ENCODE measurements at regions not wholly inside any gene's neighbourhood (a gene's known extent, or its start where the extent isn't known, plus 50 kb on each side); places are given as distances from the start of the nearest gene placed in this dataset.

DNA sequence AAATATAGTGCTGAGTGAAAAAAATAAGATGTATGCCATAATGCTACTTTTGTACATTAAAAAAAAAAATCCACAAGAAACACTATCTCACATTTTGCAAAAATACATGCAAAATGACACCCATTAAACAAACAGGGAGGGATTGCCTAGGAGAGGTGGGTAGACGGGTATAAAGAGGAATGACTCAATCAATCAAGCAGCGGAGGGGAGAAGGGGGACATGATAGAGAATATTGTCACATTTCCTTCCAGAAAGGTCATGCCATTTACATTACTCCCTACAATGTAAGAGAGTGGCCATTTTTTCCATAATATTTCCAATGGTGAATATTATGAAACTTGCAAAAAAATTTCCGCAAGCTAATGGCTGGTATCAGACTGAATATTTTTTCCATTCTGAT lies 542.3 kb upstream of the TNP1 start:
- TF ChIP-seq TCF7L2 (IDR thresholded peaks at IDR 0.05; ENCODE audit: low read depth, low read length) (no peak), POLR2AphosphoS5 (IDR thresholded peaks at IDR 0.05; ENCODE audit: low read depth, low read length) (no peak), SIN3A (IDR thresholded peaks at IDR 0.05; ENCODE audit: borderline replicate concordance, insufficient read depth, low read depth, low read length) (no peak)
- TF ChIP-seq, protein P1, sequence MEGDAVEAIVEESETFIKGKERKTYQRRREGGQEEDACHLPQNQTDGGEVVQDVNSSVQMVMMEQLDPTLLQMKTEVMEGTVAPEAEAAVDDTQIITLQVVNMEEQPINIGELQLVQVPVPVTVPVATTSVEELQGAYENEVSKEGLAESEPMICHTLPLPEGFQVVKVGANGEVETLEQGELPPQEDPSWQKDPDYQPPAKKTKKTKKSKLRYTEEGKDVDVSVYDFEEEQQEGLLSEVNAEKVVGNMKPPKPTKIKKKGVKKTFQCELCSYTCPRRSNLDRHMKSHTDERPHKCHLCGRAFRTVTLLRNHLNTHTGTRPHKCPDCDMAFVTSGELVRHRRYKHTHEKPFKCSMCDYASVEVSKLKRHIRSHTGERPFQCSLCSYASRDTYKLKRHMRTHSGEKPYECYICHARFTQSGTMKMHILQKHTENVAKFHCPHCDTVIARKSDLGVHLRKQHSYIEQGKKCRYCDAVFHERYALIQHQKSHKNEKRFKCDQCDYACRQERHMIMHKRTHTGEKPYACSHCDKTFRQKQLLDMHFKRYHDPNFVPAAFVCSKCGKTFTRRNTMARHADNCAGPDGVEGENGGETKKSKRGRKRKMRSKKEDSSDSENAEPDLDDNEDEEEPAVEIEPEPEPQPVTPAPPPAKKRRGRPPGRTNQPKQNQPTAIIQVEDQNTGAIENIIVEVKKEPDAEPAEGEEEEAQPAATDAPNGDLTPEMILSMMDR (IDR thresholded peaks at IDR 0.05) = no peak
- TF ChIP-seq, protein P2, sequence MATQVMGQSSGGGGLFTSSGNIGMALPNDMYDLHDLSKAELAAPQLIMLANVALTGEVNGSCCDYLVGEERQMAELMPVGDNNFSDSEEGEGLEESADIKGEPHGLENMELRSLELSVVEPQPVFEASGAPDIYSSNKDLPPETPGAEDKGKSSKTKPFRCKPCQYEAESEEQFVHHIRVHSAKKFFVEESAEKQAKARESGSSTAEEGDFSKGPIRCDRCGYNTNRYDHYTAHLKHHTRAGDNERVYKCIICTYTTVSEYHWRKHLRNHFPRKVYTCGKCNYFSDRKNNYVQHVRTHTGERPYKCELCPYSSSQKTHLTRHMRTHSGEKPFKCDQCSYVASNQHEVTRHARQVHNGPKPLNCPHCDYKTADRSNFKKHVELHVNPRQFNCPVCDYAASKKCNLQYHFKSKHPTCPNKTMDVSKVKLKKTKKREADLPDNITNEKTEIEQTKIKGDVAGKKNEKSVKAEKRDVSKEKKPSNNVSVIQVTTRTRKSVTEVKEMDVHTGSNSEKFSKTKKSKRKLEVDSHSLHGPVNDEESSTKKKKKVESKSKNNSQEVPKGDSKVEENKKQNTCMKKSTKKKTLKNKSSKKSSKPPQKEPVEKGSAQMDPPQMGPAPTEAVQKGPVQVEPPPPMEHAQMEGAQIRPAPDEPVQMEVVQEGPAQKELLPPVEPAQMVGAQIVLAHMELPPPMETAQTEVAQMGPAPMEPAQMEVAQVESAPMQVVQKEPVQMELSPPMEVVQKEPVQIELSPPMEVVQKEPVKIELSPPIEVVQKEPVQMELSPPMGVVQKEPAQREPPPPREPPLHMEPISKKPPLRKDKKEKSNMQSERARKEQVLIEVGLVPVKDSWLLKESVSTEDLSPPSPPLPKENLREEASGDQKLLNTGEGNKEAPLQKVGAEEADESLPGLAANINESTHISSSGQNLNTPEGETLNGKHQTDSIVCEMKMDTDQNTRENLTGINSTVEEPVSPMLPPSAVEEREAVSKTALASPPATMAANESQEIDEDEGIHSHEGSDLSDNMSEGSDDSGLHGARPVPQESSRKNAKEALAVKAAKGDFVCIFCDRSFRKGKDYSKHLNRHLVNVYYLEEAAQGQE (IDR thresholded peaks at IDR 0.05; ENCODE audit: insufficient read depth in 1 of 2, low read depth in 2 of 2, low read length in 1 of 2) = no peak
- no peaks in the 10 kb centered on the region for H3K4me1 ChIP-seq (ENCODE audit: control insufficient read depth, insufficient read depth, low read length)
- no peaks in the 10 kb centered on the region for H3K27me3 ChIP-seq (ENCODE audit: control insufficient read depth, insufficient read depth, low read length)
- DNase-seq (ENCODE audit: low read depth, low spot score) (no peak), ATAC-seq (no peak)
- no TSS peak for BruUV-seq (replicated peaks)
- no peak overlapping the region for H3K4me3 ChIP-seq (ENCODE audit: low read depth in 2 of 2, low read length in 2 of 2)
- no peaks in the 10 kb centered on the region for H3K9me3 ChIP-seq (ENCODE audit: control insufficient read depth, insufficient read depth, low read depth, low read length)
- H3K36me3 ChIP-seq (ENCODE audit: control insufficient read depth, insufficient read depth, low read length) = no peaks in the 10 kb centered on the region
- in situ Hi-C loops (cut with HindIII; ENCODE audit: low pct_unique_long_range_greater_than_20kb, low sequenced_read_pairs) (no loop called here), intact Hi-C loops (cut with micrococcal nuclease; ENCODE audit: unreplicated experiment) (no loop called here)
- ChIA-PET CTCF (interaction anchor here (0.6 kb wide), 1 partner anchor 719 kb away, joined by 8 read pairs; no protein-coding TSS in a partner anchor), POLR2A (no interaction called here)
- no peak overlapping the region for H3K27ac ChIP-seq (ENCODE audit: low read length)

DNA sequence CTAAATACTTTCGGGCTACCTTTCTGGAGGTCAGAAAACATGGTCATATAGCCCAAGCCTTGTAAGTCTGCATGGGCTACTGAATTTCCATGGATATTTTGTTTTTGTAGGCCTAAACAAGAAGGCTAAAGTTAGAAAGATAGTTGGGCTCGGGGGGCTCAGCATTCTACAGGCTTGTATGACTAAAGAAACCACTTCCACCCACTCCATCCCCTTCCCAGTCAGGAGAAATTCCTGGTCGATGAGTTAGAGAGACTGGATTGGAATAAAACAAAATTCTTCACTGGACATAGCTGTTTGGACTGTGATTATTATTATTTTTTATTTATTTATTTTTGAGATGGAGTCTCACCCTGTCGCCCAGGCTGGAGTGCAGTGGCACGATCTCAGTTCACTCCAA lies 539.4 kb upstream of the TNP1 start:
- Histone ChIP-seq H3K27me3 (ENCODE audit: control insufficient read depth, insufficient read depth, low read length) (no peaks in the 10 kb centered on the region), H3K4me1 (ENCODE audit: control insufficient read depth, insufficient read depth, low read length) (no peaks in the 10 kb centered on the region), H3K4me3 (ENCODE audit: low read depth in 2 of 2, low read length in 2 of 2) (no peak overlapping the region), H3K9me3 (ENCODE audit: control insufficient read depth, insufficient read depth, low read depth, low read length) (no peaks in the 10 kb centered on the region), H3K27ac (ENCODE audit: low read length) (no peak overlapping the region), H3K36me3 (ENCODE audit: control insufficient read depth, insufficient read depth, low read length) (no peaks in the 10 kb centered on the region)
- ChIA-PET CTCF (no interaction called here), POLR2A (no interaction called here)
- in situ Hi-C loops (cut with HindIII; ENCODE audit: low pct_unique_long_range_greater_than_20kb, low sequenced_read_pairs) = no loop called here
- intact Hi-C loops (cut with micrococcal nuclease; ENCODE audit: unreplicated experiment) = no loop called here
- BruUV-seq (replicated peaks) = no TSS peak
- TF ChIP-seq SIN3A (IDR thresholded peaks at IDR 0.05; ENCODE audit: borderline replicate concordance, insufficient read depth, low read depth, low read length) (no peak), POLR2AphosphoS5 (IDR thresholded peaks at IDR 0.05; ENCODE audit: low read depth, low read length) (no peak), TCF7L2 (IDR thresholded peaks at IDR 0.05; ENCODE audit: low read depth, low read length) (no peak)
- TF ChIP-seq, protein P2 (IDR thresholded peaks at IDR 0.05; ENCODE audit: insufficient read depth in 1 of 2, low read depth in 2 of 2, low read length in 1 of 2) = no peak
- TF ChIP-seq, protein P1 (IDR thresholded peaks at IDR 0.05) = no peak
- DNase-seq (ENCODE audit: low read depth, low spot score) (no peak), ATAC-seq (no peak)

Measured in Panc1 (cell line).